ENCODE measurements at regions not wholly inside any gene's neighbourhood (a gene's known extent, or its start where the extent isn't known, plus 50 kb on each side); places are given as distances from the start of the nearest gene placed in this dataset.

DNA sequence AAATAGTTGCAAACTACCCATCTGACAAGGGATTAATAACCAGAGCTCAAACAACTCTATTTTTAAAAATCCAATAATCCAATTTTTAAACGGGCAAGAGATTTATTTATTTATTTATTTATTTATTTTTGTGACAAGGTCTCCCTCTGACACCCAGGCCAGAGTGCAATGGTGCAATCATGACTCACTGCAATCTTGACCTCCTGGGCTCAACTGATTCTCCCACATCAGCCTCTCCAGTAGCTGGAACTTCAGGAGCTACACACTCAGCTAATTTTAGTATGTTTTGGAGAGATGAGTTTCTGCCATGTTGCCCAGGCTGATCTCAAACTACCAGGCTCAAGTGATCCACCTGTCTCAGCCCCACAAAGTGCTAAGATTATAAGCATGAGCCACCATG lies 267.2 kb upstream of the BLID start:
- TF ChIP-seq POLR2A (IDR thresholded peaks at IDR 0.05) (no peak), EP300 (IDR thresholded peaks at IDR 0.05) (no peak)
- TF ChIP-seq, protein P1, sequence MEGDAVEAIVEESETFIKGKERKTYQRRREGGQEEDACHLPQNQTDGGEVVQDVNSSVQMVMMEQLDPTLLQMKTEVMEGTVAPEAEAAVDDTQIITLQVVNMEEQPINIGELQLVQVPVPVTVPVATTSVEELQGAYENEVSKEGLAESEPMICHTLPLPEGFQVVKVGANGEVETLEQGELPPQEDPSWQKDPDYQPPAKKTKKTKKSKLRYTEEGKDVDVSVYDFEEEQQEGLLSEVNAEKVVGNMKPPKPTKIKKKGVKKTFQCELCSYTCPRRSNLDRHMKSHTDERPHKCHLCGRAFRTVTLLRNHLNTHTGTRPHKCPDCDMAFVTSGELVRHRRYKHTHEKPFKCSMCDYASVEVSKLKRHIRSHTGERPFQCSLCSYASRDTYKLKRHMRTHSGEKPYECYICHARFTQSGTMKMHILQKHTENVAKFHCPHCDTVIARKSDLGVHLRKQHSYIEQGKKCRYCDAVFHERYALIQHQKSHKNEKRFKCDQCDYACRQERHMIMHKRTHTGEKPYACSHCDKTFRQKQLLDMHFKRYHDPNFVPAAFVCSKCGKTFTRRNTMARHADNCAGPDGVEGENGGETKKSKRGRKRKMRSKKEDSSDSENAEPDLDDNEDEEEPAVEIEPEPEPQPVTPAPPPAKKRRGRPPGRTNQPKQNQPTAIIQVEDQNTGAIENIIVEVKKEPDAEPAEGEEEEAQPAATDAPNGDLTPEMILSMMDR (IDR thresholded peaks at IDR 0.05): no peak
